Neural progenitor cell (in vitro differentiated cells): ENCODE measurements at regions not wholly inside any gene's neighbourhood (a gene's known extent, or its start where the extent isn't known, plus 50 kb on each side); places are given as distances from the start of the nearest gene placed in this dataset.

Source experiments
- EZH2 ChIP-seq: fragments of 200-600 bp; sonication (generic); IDR thresholded peaks from 2 replicates; pipeline ENCODE4 v1.6.1; 2017; ENCODE audit warnings: antibody characterized with exemption, mild to moderate bottlenecking, moderate library complexity
- TF ChIP-seq, protein P1 (sequence below): fragments of 200-600 bp; sonication (generic); IDR thresholded peaks from 2 replicates; pipeline ENCODE4 v1.5.1; 2017; ENCODE audit warnings: antibody characterized with exemption, mild to moderate bottlenecking

DNA sequence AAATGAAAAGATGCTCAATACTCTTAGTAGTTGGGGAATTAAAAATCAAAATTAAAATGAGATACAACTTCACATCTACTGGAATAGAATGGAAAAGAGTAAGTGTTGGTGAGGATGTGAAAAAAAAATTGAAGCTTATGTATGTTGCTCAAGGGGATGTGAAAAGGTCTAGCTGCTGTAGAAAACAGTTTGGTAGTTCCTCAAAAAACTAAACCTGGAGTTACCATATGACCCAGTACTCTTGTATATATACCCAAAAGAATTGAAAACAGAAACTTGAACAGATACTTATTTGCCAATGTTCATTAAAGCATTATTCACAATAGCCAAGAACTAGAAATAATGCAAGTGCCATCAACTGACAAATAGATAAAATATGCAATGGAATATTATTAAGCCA is 208.4 kb downstream of the FIGN start:
- TF ChIP-seq, protein P1, sequence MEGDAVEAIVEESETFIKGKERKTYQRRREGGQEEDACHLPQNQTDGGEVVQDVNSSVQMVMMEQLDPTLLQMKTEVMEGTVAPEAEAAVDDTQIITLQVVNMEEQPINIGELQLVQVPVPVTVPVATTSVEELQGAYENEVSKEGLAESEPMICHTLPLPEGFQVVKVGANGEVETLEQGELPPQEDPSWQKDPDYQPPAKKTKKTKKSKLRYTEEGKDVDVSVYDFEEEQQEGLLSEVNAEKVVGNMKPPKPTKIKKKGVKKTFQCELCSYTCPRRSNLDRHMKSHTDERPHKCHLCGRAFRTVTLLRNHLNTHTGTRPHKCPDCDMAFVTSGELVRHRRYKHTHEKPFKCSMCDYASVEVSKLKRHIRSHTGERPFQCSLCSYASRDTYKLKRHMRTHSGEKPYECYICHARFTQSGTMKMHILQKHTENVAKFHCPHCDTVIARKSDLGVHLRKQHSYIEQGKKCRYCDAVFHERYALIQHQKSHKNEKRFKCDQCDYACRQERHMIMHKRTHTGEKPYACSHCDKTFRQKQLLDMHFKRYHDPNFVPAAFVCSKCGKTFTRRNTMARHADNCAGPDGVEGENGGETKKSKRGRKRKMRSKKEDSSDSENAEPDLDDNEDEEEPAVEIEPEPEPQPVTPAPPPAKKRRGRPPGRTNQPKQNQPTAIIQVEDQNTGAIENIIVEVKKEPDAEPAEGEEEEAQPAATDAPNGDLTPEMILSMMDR, result no peak
- no peak for TF ChIP-seq EZH2
